Hematopoietic multipotent progenitor cell treated with erythropoietin and hydrocortisone succinate and interleukin-3 and kit ligand, for 15 days (in vitro differentiated cells): ENCODE measurements at regions not wholly inside any gene's neighbourhood (a gene's known extent, or its start where the extent isn't known, plus 50 kb on each side); places are given as distances from the start of the nearest gene placed in this dataset.
"Not testable (repeated sequence)": the region's sequence is repeated elsewhere in the genome, so short reads cannot be mapped to it uniquely, and the experiment has no call there.

Experiments used
- DNase-seq: peaks from one replicate; pipeline ENCODE4 v3.0.0-alpha.2; 2015; ENCODE audit warnings: low spot score

GRCh38 chr5:90338712-90339372 lies 70.7 kb downstream of the CETN3 start:
- DNase-seq: no peak

GRCh38 chr5:90337449-90338052 lies 72.0 kb downstream of the CETN3 start:
- no peak for DNase-seq

- DNase-seq: no peak
Observed at GRCh38 chr5:90336752-90337151, 72.8 kb downstream of the CETN3 start.

- DNase-seq: no peak
Observed at GRCh38 chr5:90334741-90335140, 74.8 kb downstream of the CETN3 start.

GRCh38 chr5:90329911-90330310 lies 79.6 kb downstream of the CETN3 start:
- DNase-seq: no peak

- no peak for DNase-seq
Observed at GRCh38 chr5:90326995-90327394, 82.6 kb downstream of the CETN3 start.

GRCh38 chr5:90325093-90325492 lies 84.5 kb downstream of the CETN3 start:
- no peak for DNase-seq

GRCh38 chr5:90320348-90320747 lies 89.2 kb downstream of the CETN3 start:
- DNase-seq: not testable (repeated sequence)

GRCh38 chr5:90312027-90312426 lies 97.5 kb downstream of the CETN3 start:
- DNase-seq: no peak

- DNase-seq: no peak
Observed at GRCh38 chr5:90311401-90311800, 98.2 kb downstream of the CETN3 start.

- DNase-seq: no peak
Observed at GRCh38 chr5:90308787-90309585, 100.6 kb downstream of the CETN3 start.

GRCh38 chr5:90307782-90308181 lies 101.8 kb downstream of the CETN3 start:
- DNase-seq: no peak

- no peak for DNase-seq
Observed at GRCh38 chr5:90307322-90307721, 102.2 kb downstream of the CETN3 start.

GRCh38 chr5:90306613-90307012 lies 102.9 kb downstream of the CETN3 start:
- no peak for DNase-seq

- DNase-seq: no peak
Observed at GRCh38 chr5:90305041-90305720, 104.4 kb downstream of the CETN3 start.

- no peak for DNase-seq
Observed at GRCh38 chr5:90301248-90301647, 108.3 kb downstream of the CETN3 start.

- no peak for DNase-seq
Observed at GRCh38 chr5:90297045-90297764, 112.4 kb downstream of the CETN3 start.

- DNase-seq: no peak
Observed at GRCh38 chr5:90294604-90295003, 115.0 kb downstream of the CETN3 start.

GRCh38 chr5:90293931-90294330 lies 115.6 kb downstream of the CETN3 start:
- no peak for DNase-seq

GRCh38 chr5:90290648-90291047 lies 118.9 kb downstream of the CETN3 start:
- no peak for DNase-seq

- no peak for DNase-seq
Observed at GRCh38 chr5:90289837-90290236, 119.7 kb downstream of the CETN3 start.

- DNase-seq: no peak
Observed at GRCh38 chr5:90287036-90287435, 122.5 kb downstream of the CETN3 start.
